ENCODE measurements at regions not wholly inside any gene's neighbourhood (a gene's known extent, or its start where the extent isn't known, plus 50 kb on each side); places are given as distances from the start of the nearest gene placed in this dataset.

DNA sequence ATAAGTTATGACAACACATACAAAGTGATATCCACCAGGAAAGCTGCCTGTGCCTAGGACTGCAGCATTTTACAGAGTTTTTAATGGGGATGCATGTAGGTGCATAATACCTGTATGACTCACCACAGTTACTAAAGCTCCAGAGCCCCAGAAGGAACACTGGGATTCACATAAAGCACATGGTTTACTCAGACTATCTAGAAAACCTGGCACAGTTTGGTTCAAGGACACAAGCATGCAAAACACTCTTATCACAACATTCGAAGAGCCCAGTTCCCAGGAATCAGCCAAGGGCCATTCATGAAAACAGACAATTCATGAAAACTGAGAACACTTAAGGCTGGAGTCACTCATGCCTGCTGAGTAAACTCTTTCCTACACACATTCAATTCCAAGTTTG lies 261.0 kb downstream of the PYDC2 start:
- Histone ChIP-seq H3K27me3 (no peaks in the 10 kb centered on the region), H3K27ac (no peak overlapping the region), H3K4me1 (replicated peaks in 1 of 2) (peaks cover 0 to 4% of the 10 kb centered on the region in 2 donors), H3K36me3 (replicated peaks in 1 of 2) (no peaks in the 10 kb centered on the region), H3K4me3 (no peak overlapping the region), H3K9me3 (replicated peaks in 1 of 3) (peaks cover 0 to 5% (median 0%) of the 10 kb centered on the region in 3 donors)
- peak; percentile 20 to 67 (median 49) for DNase-seq
- 7 to 21% (median 17%) methylated on average over 1 of the region's 1 CpG for WGBS, 4 donors
- intact Hi-C loops (cut with DNase I): no loop called here
- TF ChIP-seq, protein P1, sequence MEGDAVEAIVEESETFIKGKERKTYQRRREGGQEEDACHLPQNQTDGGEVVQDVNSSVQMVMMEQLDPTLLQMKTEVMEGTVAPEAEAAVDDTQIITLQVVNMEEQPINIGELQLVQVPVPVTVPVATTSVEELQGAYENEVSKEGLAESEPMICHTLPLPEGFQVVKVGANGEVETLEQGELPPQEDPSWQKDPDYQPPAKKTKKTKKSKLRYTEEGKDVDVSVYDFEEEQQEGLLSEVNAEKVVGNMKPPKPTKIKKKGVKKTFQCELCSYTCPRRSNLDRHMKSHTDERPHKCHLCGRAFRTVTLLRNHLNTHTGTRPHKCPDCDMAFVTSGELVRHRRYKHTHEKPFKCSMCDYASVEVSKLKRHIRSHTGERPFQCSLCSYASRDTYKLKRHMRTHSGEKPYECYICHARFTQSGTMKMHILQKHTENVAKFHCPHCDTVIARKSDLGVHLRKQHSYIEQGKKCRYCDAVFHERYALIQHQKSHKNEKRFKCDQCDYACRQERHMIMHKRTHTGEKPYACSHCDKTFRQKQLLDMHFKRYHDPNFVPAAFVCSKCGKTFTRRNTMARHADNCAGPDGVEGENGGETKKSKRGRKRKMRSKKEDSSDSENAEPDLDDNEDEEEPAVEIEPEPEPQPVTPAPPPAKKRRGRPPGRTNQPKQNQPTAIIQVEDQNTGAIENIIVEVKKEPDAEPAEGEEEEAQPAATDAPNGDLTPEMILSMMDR (IDR thresholded peaks at IDR 0.05): no peak
- no peak for TF ChIP-seq POLR2A (IDR thresholded peaks at IDR 0.05)

DNA sequence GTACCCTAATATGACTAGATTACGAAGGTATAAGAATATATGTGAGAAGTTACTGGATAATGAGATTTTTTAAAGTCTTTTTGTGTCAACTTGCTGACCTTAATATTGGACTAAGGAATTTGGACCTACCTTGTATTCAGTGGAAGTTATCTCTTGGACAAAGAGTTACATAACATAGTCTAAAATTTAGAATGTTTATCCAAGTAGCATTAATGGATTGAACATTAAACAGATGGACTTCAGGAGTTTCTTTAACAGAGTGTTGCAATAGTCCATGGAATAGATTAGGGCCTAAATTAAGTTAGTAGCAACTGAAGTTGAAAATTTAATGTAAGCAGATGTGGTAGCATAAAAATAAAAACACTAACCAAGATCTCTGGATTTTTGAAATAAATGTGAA lies 266.4 kb downstream of the PYDC2 start:
- no peak for TF ChIP-seq POLR2A (IDR thresholded peaks at IDR 0.05)
- TF ChIP-seq, protein P1 (IDR thresholded peaks at IDR 0.05): no peak
- peaks cover 0 to 5% (median 0%) of the 10 kb centered on the region in 3 donors for H3K9me3 ChIP-seq (replicated peaks in 1 of 3)
- WGBS, 4 donors: 87 to 95% (median 91%) methylated on average over 1 of the region's 1 CpG
- intact Hi-C loops (cut with DNase I): no loop called here
- H3K4me1 ChIP-seq (replicated peaks in 1 of 2): no peaks in the 10 kb centered on the region
- no peaks in the 10 kb centered on the region for H3K27me3 ChIP-seq
- H3K36me3 ChIP-seq (replicated peaks in 1 of 2): no peaks in the 10 kb centered on the region
- H3K4me3 ChIP-seq: no peak overlapping the region
- DNase-seq: no peak
- no peak overlapping the region for H3K27ac ChIP-seq

DNA sequence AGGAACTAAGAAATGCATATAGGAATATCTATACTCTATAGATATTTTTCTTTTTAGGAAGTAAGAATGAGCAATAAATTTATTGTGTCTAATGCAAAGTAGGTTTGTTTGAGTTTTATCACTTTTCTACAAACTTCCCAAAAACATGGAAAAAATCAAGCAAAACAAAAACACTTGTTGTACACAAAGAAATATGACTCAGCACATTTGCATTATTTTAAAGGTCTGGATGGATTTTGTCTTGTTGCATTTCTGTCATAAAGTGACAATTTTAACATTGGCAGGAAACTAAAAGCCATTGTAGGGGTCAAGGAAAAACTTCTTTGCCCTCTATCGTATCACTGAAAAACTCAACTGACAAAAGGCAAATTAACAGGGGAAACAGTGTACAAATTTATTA lies 267.2 kb downstream of the PYDC2 start:
- intact Hi-C loops (cut with DNase I): no loop called here
- Histone ChIP-seq H3K4me1 (replicated peaks in 1 of 2) (no peaks in the 10 kb centered on the region), H3K27me3 (no peaks in the 10 kb centered on the region), H3K27ac (no peak overlapping the region), H3K9me3 (replicated peaks in 1 of 3) (peaks cover 0 to 5% (median 0%) of the 10 kb centered on the region in 3 donors), H3K4me3 (no peak overlapping the region), H3K36me3 (replicated peaks in 1 of 2) (no peaks in the 10 kb centered on the region)
- TF ChIP-seq POLR2A (IDR thresholded peaks at IDR 0.05): no peak
- TF ChIP-seq, protein P1 (IDR thresholded peaks at IDR 0.05): no peak
- no peak for DNase-seq
- 58 to 68% (median 64%) methylated on average over 1 of the region's 1 CpG for WGBS, 4 donors

DNA sequence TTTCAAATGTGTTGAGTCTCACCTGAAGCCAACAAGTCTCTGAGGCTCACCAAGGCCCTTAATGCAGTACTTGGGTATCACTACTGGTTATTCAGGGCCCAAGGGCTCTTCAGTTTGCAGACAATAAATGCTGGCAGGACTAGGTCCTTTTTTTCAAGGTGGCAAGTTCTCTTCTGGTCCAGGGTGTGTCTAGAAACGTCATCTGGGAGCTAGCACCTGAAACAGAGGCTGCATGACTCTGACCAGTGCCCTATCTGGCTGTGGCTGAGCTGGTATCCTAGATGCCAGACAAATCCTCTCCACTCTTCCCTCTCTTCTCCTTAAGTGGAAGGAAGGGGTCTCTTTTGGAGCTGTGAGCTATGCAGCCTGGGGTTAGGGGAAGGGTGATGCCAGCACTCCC lies 276.8 kb downstream of the PYDC2 start:
- no peaks in the 10 kb centered on the region for H3K36me3 ChIP-seq (replicated peaks in 1 of 2)
- no peaks in the 10 kb centered on the region for H3K9me3 ChIP-seq (replicated peaks in 1 of 3)
- no peak overlapping the region for H3K4me3 ChIP-seq
- no peak overlapping the region for H3K27ac ChIP-seq
- intact Hi-C loops (cut with DNase I): no loop called here
- WGBS, 4 donors: 78 to 82% (median 79%) methylated on average over 1 of the region's 1 CpG
- no peaks in the 10 kb centered on the region for H3K4me1 ChIP-seq (replicated peaks in 1 of 2)
- H3K27me3 ChIP-seq: no peaks in the 10 kb centered on the region
- DNase-seq: no peak
- TF ChIP-seq, protein P1 (IDR thresholded peaks at IDR 0.05): no peak
- TF ChIP-seq POLR2A (IDR thresholded peaks at IDR 0.05): no peak

Measured in adrenal gland (tissue), 9 donors.